ENCODE measurements at regions not wholly inside any gene's neighbourhood (a gene's known extent, or its start where the extent isn't known, plus 50 kb on each side); places are given as distances from the start of the nearest gene placed in this dataset.
A peak's percentile ranks its signal among the peaks of the same experiment; 100 is the strongest.

- no peak overlapping the region for H3K9ac ChIP-seq (ENCODE audit: insufficient read length, low read depth)
- H3K27me3 ChIP-seq (ENCODE audit: insufficient read depth, insufficient read length), result no peaks in the 10 kb centered on the region
- TF ChIP-seq ZNF274 (IDR thresholded peaks at IDR 0.05; ENCODE audit: low read depth, low read length), result no peak
- no peak for TF ChIP-seq YY1 (IDR thresholded peaks at IDR 0.05; ENCODE audit: insufficient read depth, insufficient read length)
- no peak for TF ChIP-seq SUZ12 (IDR thresholded peaks at IDR 0.05; ENCODE audit: extremely low read depth, insufficient read depth, insufficient read length)
- DNase-seq (ENCODE audit: low read depth, low spot score), result no peak
- no peak overlapping the region for H3K4me3 ChIP-seq (ENCODE audit: insufficient read length, low read depth)
- H3K9me3 ChIP-seq (ENCODE audit: insufficient read depth, low read length), result no peaks in the 10 kb centered on the region
- no peaks in the 10 kb centered on the region for H3K36me3 ChIP-seq (ENCODE audit: insufficient read depth, insufficient read length, low read length)
- H3K4me1 ChIP-seq (ENCODE audit: insufficient read depth, insufficient read length), result no peaks in the 10 kb centered on the region
Observed at GRCh38 chr13:103335241-103335640, 269.0 kb upstream of the SLC10A2 start.

GRCh38 chr13:103331924-103332323, 265.7 kb upstream of the SLC10A2 start:
- TF ChIP-seq SUZ12 (IDR thresholded peaks at IDR 0.05; ENCODE audit: extremely low read depth, insufficient read depth, insufficient read length) (no peak), YY1 (IDR thresholded peaks at IDR 0.05; ENCODE audit: insufficient read depth, insufficient read length) (no peak), ZNF274 (IDR thresholded peaks at IDR 0.05; ENCODE audit: low read depth, low read length) (no peak)
- H3K36me3 ChIP-seq (ENCODE audit: insufficient read depth, insufficient read length, low read length), result no peaks in the 10 kb centered on the region
- H3K9ac ChIP-seq (ENCODE audit: insufficient read length, low read depth), result no peak overlapping the region

GRCh38 chr13:103328899-103329298, 262.7 kb upstream of the SLC10A2 start:
- H3K4me1 ChIP-seq (ENCODE audit: insufficient read depth, insufficient read length), result no peaks in the 10 kb centered on the region
- no peak for DNase-seq (ENCODE audit: low read depth, low spot score)
- no peak overlapping the region for H3K4me3 ChIP-seq (ENCODE audit: insufficient read length, low read depth)
- no peak for TF ChIP-seq SUZ12 (IDR thresholded peaks at IDR 0.05; ENCODE audit: extremely low read depth, insufficient read depth, insufficient read length)
- no peak for TF ChIP-seq ZNF274 (IDR thresholded peaks at IDR 0.05; ENCODE audit: low read depth, low read length)
- TF ChIP-seq YY1 (IDR thresholded peaks at IDR 0.05; ENCODE audit: insufficient read depth, insufficient read length), result no peak
- H3K36me3 ChIP-seq (ENCODE audit: insufficient read depth, insufficient read length, low read length), result no peaks in the 10 kb centered on the region
- H3K27me3 ChIP-seq (ENCODE audit: insufficient read depth, insufficient read length), result no peaks in the 10 kb centered on the region
- H3K9me3 ChIP-seq (ENCODE audit: insufficient read depth, low read length), result no peaks in the 10 kb centered on the region
- no peak overlapping the region for H3K9ac ChIP-seq (ENCODE audit: insufficient read length, low read depth)

More at GRCh38 chr13:103331924-103332323, 265.7 kb upstream of the SLC10A2 start:
- Histone ChIP-seq H3K9me3 (ENCODE audit: insufficient read depth, low read length) (no peaks in the 10 kb centered on the region), H3K4me1 (ENCODE audit: insufficient read depth, insufficient read length) (no peaks in the 10 kb centered on the region), H3K27me3 (ENCODE audit: insufficient read depth, insufficient read length) (no peaks in the 10 kb centered on the region), H3K4me3 (ENCODE audit: insufficient read length, low read depth) (no peak overlapping the region)
- no peak for DNase-seq (ENCODE audit: low read depth, low spot score)

GRCh38 chr13:103326326-103326725, 260.1 kb upstream of the SLC10A2 start:
- Histone ChIP-seq H3K9ac (ENCODE audit: insufficient read length, low read depth) (no peak overlapping the region), H3K4me3 (ENCODE audit: insufficient read length, low read depth) (no peak overlapping the region), H3K27me3 (ENCODE audit: insufficient read depth, insufficient read length) (no peaks in the 10 kb centered on the region), H3K4me1 (ENCODE audit: insufficient read depth, insufficient read length) (no peaks in the 10 kb centered on the region), H3K36me3 (ENCODE audit: insufficient read depth, insufficient read length, low read length) (no peaks in the 10 kb centered on the region), H3K9me3 (ENCODE audit: insufficient read depth, low read length) (no peaks in the 10 kb centered on the region)
- no peak for DNase-seq (ENCODE audit: low read depth, low spot score)
- no peak for TF ChIP-seq SUZ12 (IDR thresholded peaks at IDR 0.05; ENCODE audit: extremely low read depth, insufficient read depth, insufficient read length)
- TF ChIP-seq YY1 (IDR thresholded peaks at IDR 0.05; ENCODE audit: insufficient read depth, insufficient read length), result no peak
- TF ChIP-seq ZNF274 (IDR thresholded peaks at IDR 0.05; ENCODE audit: low read depth, low read length), result no peak

- TF ChIP-seq ZNF274 (IDR thresholded peaks at IDR 0.05; ENCODE audit: low read depth, low read length) (no peak), YY1 (IDR thresholded peaks at IDR 0.05; ENCODE audit: insufficient read depth, insufficient read length) (no peak), SUZ12 (IDR thresholded peaks at IDR 0.05; ENCODE audit: extremely low read depth, insufficient read depth, insufficient read length) (no peak)
- Histone ChIP-seq H3K27me3 (ENCODE audit: insufficient read depth, insufficient read length) (no peaks in the 10 kb centered on the region), H3K4me3 (ENCODE audit: insufficient read length, low read depth) (no peak overlapping the region), H3K9me3 (ENCODE audit: insufficient read depth, low read length) (no peaks in the 10 kb centered on the region), H3K4me1 (ENCODE audit: insufficient read depth, insufficient read length) (no peaks in the 10 kb centered on the region), H3K36me3 (ENCODE audit: insufficient read depth, insufficient read length, low read length) (no peaks in the 10 kb centered on the region), H3K9ac (ENCODE audit: insufficient read length, low read depth) (no peak overlapping the region)
- DNase-seq (ENCODE audit: low read depth, low spot score), result peak; percentile 33
Observed at GRCh38 chr13:103325672-103326071, 259.5 kb upstream of the SLC10A2 start.

- TF ChIP-seq YY1 (IDR thresholded peaks at IDR 0.05; ENCODE audit: insufficient read depth, insufficient read length), result no peak
- no peak for TF ChIP-seq ZNF274 (IDR thresholded peaks at IDR 0.05; ENCODE audit: low read depth, low read length)
- TF ChIP-seq SUZ12 (IDR thresholded peaks at IDR 0.05; ENCODE audit: extremely low read depth, insufficient read depth, insufficient read length), result no peak
- no peaks in the 10 kb centered on the region for H3K9me3 ChIP-seq (ENCODE audit: insufficient read depth, low read length)
- no peaks in the 10 kb centered on the region for H3K4me1 ChIP-seq (ENCODE audit: insufficient read depth, insufficient read length)
- no peak overlapping the region for H3K9ac ChIP-seq (ENCODE audit: insufficient read length, low read depth)
- no peak for DNase-seq (ENCODE audit: low read depth, low spot score)
- no peaks in the 10 kb centered on the region for H3K36me3 ChIP-seq (ENCODE audit: insufficient read depth, insufficient read length, low read length)
- H3K4me3 ChIP-seq (ENCODE audit: insufficient read length, low read depth), result no peak overlapping the region
- no peaks in the 10 kb centered on the region for H3K27me3 ChIP-seq (ENCODE audit: insufficient read depth, insufficient read length)
Observed at GRCh38 chr13:103324641-103325040, 258.4 kb upstream of the SLC10A2 start.

GRCh38 chr13:103315711-103316110, 249.5 kb upstream of the SLC10A2 start:
- no peak overlapping the region for H3K4me3 ChIP-seq (ENCODE audit: insufficient read length, low read depth)
- H3K9me3 ChIP-seq (ENCODE audit: insufficient read depth, low read length), result no peaks in the 10 kb centered on the region
- DNase-seq (ENCODE audit: low read depth, low spot score), result no peak
- H3K9ac ChIP-seq (ENCODE audit: insufficient read length, low read depth), result no peak overlapping the region
- TF ChIP-seq ZNF274 (IDR thresholded peaks at IDR 0.05; ENCODE audit: low read depth, low read length) (no peak), YY1 (IDR thresholded peaks at IDR 0.05; ENCODE audit: insufficient read depth, insufficient read length) (no peak), SUZ12 (IDR thresholded peaks at IDR 0.05; ENCODE audit: extremely low read depth, insufficient read depth, insufficient read length) (no peak)
- H3K4me1 ChIP-seq (ENCODE audit: insufficient read depth, insufficient read length), result no peaks in the 10 kb centered on the region
- H3K36me3 ChIP-seq (ENCODE audit: insufficient read depth, insufficient read length, low read length), result no peaks in the 10 kb centered on the region
- no peaks in the 10 kb centered on the region for H3K27me3 ChIP-seq (ENCODE audit: insufficient read depth, insufficient read length)
